CD4-positive, alpha-beta T cell treated with Interleukin-21 for 1 hour (primary cell): ENCODE measurements at regions not wholly inside any gene's neighbourhood (a gene's known extent, or its start where the extent isn't known, plus 50 kb on each side); places are given as distances from the start of the nearest gene placed in this dataset.
A peak's percentile ranks its signal among the peaks of the same experiment; 100 is the strongest.
"Not testable (repeated sequence)": the region's sequence is repeated elsewhere in the genome, so short reads cannot be mapped to it uniquely, and the experiment has no call there.

Experiments
- DNase-seq: peaks from one replicate; pipeline ENCODE4 v3.0.0-alpha.2; 2020

DNA sequence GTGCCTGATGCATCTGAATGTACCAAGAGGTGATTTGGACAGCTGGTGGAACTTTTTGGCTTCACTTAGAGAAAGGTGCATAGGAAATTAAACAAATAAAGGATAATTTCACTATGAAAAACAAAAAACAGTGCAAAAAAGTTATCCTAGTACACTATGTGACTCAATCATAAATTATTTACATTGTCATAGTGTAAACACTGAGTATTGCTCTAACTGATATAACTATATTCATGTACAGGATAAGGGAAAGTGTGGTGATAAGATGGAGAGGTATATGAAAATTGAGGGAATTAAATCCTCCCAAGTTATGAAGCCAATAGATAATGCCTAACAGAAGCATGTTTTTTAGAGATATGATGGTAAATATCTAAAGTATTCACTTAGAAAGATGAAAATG lies 50.2 kb upstream of the CPNE4 start:
- no peak for DNase-seq

DNA sequence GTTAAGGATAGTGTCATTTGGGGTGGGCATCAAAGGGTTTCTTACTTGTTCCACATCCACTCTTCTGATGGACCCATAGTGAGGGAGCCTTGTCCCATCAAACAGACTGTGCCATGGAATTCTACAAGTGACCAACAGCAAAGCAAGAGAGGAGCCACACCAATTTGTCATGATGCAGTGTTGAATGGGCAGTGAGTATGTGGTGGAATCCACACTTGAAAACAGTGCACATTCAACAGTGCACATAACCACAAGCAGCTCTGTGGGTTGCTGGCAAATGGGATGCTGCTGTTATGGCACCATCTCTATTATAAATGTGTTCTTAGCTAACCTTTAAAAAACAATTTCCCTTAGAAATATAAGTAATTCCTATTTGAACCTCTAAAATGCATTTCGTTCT lies 52.5 kb upstream of the CPNE4 start:
- DNase-seq, result no peak

DNA sequence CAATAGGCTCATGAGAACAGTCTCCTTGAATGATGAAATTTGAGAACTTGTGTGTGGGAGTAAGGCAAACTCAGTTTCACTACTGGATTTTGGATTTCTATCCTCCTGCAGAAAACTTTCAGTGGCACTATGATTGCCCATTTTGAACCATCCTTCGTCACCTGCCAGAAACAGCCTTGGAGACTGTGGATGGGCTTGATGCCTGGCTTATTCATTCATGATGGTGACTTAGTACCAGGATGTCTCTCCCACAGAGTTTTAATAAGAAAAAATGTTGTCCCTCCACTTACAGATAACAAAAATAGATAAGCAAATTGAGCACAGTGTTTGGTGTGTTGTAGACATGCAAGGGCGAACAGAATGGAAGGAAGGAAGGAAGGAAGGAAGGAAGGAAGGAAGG lies 53.5 kb upstream of the CPNE4 start:
- DNase-seq, result no peak

DNA sequence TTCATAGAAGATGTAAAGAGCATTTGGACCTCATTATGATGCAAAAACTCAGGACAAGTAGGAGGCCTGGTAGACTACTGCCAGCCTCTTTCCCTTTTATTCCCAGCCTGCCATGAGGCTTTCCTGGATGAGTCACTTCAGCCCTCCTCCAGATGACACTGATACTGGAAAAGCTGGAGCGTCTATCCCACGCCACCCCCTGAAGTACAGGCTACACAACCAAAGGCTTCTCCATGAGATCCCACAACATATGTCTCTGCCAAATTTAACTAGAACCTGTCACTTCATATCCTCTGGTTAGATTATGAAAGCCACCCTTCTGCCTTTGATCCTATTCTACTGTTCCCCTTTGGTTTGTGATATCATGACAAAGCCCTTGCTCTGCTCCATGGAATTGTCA lies 56.1 kb upstream of the CPNE4 start:
- no peak for DNase-seq

DNA sequence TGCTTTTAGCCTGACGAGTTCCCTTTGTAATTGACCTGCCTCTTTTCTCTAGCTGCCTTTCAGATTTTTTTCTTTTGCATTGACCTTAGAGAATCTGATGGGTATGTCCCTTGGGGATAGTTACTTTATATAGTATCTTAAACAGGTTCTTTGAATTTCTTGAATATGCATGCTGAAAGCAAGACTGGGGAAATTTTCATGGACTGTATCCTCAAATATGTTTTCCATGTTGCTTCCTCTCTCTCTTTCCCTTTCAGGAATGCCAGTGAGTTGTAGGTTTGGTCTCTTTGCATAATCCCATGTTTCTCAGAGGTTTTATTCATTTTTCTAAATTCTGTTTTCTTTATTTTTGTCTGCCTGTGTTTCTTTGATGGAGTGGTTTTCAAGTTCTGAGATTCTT lies 81.8 kb upstream of the CPNE4 start:
- DNase-seq, result no peak

DNA sequence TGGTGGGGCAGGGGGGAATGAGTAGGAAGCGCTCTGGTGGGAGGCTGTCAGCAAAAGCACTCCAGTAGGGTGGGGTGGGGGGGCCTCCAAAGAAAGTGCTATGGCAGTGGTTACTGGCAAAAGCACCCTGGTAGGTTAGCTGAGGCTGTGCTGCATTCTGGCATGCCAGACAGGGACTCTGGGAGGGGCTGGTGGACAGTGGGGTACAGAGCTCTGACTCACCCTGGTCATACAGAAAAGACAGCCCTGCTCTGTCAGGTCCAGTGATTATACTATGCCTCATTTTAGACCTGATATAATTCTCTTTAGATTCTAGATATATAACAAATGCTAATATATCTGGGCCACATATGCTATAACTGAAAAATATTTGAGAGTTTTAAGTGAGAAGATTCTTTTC lies 82.8 kb upstream of the CPNE4 start:
- DNase-seq, result no peak

DNA sequence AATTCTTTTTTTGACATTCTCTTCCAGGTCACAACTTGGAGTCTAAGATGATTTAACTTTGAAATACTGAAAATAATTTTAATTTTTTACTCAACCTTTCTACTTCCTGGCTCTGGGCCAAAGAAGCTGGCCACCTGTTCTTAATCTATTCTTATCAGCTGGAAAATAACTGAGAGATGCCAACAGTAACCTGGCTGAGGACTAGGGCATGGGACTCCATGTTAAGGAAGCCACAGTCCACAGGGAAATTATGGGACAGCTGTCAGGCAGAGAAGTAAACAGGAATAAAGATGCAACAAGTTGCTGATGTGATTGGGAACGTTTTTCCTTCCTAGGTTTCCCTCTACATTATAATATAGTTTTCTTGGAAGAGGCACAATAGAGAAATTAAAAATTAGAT lies 84.7 kb upstream of the CPNE4 start:
- DNase-seq, result no peak

DNA sequence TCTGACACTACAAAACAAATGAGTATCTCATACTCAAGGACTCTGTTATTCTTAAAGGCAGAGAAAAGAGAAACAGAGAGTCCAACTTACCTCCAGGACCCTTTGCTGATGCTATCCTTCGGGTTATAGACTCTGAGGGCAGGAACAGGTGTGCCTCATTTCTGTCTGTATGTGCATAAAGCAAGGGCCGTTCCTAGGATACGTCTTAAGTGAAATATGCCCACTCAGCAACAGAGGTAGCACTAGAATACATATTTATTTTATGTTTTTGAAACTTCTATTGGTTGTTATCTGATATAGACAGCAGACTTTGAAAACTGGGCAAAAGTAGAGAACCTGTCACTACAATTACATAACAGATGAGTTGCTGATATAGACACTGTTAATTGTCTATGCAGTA lies 89.3 kb upstream of the CPNE4 start:
- DNase-seq, result no peak

DNA sequence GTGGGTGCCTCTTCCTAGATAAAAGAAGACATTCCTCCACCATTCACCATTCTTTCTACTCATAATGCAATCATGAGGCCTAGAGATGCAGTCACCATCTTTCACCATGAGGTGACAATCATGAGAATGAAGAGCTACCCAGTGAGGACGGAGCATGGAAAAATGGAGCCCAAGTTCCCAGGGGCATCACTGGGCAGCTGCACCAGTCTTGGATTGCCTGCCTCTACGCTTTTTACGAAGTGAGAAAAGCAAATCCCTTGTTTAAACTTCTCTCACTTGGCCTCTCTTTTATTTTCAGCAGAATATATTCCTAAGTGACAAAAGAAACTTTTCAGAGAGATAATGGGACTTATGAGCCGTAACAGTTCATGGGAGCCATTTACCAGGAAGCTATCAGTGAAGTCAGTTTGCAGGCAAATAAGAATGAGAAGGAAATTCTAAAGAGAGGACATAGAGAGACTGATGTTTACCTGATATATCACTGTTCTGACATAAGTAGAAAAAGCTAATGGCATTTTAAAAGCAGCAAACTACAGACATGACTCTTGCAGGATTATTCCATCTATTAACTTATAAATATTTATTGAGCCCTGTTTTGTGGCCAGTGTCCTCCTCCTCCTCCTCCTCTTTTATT lies 90.0 kb upstream of the CPNE4 start:
- no peak for DNase-seq

DNA sequence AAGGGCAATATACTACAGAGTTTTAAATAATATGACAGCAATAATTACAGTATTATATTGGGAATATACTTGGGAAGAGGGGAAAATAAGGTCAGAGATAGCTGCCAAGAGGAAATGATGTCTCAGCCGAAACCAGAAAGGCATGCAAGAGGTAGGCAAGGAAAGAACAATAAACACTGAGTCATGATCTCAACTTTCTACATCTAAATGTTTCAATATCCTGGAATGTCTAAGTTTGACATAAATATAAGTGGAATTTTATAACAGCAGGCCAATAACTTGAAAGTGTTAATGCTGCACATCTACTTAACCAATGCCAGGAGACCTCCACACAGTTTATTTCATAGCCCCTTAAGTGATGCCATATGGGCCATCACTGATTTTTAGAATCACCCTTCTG lies 99.8 kb upstream of the CPNE4 start:
- no peak for DNase-seq

DNA sequence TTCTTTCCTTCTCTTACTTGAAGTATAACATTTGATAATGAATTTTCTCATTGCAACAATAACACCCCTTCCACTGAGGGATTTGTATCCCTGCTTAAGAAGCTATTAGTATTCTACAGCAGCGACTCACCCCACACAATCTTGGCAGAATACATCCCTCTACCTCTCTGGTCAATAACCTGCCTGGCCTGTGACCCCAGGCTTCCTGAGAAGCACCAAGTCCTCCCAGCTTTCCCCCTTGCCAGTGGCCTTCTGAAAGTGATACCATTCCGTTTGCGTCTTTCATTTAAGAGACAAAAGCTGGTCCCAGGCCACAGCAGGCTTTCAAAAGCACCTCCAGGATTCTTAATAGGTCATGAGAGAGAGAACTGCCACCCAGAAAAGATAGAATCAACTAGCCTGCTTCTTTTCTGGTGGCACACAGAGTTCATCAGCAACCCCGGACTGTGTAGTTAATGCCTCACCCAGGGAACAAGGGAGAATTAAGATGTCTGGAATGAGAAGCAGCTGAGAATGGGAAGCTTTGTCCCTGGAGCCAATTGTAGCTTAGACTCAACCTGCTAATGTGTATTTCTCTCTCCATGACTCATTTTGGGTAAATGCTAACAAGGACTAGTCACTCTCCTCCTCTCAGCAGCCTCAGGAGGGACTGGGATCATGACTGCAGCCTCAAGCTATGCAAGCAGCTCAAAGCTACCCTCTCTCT lies 101.0 kb upstream of the CPNE4 start:
- no peak for DNase-seq

DNA sequence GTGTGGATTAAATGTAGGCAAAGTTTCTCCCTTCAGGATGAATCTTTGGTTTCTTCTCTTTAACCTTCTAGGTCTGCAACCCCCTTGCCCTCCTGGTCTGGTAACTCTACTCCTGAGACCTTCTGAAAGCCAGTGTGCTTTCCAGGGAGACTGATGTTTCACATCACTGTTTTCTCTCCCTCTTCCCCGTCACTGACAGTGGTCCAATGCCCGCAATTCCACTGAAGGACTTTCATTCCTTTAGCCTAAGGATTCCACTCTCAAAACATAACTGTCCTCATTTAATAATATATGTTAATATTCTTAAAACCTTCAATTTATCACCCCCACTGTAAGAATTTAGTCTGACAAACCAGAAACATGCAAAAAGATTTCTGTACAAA lies 101.5 kb upstream of the CPNE4 start:
- DNase-seq, result no peak

DNA sequence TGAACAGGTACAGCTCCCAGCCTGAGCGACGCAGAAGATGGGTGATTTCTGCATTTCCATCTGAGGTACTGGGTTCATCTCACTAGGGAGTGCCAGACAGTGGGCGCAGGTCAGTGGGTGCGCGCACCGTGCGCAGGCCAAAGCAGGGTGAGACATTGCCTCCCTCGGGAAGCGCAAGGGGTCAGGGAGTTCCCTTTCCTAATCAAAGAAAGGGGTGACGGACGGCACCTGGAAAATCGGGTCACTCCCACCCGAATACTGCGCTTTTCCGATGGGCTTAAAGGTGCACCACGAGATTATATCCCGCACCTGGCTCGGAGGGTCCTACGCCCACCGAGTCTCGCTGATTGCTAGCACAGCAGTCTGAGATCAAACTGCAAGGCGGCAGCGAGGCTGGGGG lies 102.1 kb upstream of the CPNE4 start:
- DNase-seq, result not testable (repeated sequence)

DNA sequence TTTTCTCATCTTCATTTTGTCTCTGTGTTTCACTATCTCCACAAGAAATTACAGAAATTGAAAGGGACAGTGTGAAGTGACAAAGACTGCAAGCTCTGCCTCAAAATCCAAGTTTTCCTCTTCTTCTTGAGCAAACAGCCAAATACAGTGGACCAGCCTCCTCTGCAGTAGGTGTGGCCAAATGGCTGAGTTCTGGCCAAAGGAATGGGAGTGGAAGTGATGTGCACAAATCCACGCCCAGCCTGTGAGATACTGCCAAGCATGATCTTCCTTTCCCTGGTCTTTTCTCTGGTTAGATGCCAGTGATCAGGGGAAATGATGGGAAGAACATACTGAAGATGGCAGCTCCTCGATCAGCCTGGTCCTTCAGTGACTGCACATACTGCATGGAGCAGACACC lies 111.0 kb upstream of the CPNE4 start:
- DNase-seq, result no peak

DNA sequence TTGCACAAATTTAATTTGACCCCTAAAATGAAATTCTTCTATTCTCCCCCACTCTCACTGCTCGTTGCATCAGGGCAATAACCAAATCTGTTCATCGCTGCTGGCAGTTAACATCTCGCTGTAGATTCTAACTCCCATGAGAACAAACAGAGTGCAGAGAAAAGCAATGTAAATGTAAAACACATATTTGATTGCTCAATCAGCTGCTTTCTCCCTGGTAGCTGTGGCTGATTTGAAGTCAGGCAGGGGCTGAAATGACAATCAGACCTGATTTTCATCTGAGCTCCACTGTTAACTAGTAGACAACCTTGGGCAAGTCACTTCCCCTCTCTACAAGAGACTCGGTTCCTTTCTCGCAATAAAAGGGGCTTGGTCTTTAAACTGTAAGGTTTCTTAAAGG lies 119.8 kb upstream of the CPNE4 start:
- DNase-seq, result no peak

DNA sequence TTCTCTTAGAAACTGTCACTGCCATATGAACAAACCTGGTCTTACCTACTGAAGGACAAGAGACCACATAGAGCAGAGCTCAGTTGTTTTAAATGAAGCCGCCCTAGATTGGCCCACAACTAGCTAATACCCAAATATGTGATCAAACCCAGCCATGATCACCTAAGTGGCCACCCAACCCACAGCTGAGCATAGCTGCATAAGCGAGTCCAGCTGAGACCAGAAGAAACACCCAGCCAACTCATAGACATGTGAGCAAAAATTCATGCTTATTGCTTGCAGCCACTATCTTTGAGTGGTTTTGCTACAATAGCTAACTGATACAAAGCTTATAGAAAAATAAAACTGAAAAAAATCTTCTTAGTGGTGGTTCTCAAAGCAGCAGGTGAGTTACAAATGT lies 124.3 kb upstream of the CPNE4 start:
- no peak for DNase-seq

DNA sequence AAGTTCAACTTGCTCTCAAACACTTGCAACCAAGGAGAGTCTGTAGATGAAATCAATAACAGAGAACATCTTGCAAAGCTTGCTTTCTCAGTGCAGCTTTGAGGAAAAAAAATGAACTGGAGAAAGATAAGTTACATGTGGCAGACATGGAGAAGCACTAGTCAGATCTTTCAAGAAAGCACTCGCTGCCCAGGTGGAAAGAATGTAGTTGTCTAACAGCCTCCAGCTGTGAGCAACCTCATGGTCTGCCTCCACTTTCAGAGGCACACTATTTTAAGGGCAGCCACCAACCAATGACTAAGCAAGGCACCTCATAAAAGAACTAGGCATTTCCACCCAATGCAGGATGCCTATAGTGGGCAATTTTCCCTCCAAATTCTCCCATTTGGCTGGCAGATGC lies 125.4 kb upstream of the CPNE4 start:
- no peak for DNase-seq

DNA sequence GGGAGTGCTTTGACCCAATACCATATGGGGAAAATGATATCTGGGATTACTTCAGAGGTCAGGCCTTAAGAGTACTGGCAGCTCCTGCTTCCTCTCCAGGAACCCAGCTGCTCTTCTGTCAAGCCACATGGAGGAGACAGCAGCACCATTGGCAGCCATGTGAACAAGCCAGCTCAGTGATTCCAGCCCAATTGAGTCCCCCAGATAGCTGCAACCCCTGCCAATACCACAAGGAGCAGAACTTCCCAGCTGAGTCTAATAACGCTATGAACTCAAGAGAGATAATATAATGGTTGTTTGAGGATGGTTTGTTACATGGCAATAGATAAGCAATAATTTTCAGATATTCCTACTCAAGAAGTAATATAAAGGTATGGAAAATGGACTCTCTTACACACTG lies 126.8 kb upstream of the CPNE4 start:
- DNase-seq, result no peak

DNA sequence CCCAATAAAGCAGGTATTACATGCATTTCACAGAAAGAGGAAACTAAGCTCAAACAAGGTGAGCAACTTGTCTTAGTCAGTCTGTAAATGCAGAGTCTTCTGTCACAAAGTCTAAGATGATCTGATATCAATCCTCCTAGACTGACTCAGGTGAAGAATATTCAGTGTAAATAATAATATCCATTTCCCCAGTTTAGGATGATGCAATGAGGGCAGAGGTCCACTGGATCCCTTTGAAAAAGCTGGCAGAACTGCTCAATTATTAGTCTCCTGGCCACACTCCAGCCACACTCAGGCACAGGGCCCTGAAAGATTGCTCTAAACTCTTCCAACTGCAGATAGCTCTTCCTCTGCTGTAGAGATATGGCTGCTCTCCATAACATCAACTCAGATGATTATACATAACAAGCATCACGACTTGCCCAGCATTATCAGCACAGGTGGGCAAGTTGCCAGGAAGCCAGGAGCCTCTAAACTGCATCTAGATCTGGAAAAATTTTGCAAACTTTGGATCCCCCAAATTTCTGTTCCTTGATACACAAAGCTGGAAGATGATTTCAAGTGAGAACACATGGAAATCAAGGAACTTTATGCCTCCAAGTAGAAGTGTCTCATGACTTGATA lies 129.8 kb upstream of the CPNE4 start:
- no peak for DNase-seq

DNA sequence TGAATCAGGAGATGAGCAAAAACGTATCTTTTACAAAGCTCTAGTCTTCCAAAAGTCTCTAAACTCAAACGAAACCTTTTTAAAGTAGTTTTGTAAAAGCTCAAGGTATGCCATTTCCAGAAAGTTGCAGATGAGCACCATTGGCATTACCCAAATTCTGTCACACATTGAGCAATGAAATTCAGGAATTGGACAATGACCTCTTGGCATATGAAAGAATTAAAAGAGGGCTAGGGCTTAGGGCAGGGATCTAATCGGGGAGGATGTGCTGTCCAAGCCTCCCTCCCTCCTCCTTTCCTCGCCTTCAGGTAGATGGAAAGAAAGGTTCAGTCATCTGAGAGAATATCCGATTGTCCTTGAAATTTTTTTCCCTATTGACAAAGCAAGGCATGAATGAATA lies 133.1 kb upstream of the CPNE4 start:
- no peak for DNase-seq

DNA sequence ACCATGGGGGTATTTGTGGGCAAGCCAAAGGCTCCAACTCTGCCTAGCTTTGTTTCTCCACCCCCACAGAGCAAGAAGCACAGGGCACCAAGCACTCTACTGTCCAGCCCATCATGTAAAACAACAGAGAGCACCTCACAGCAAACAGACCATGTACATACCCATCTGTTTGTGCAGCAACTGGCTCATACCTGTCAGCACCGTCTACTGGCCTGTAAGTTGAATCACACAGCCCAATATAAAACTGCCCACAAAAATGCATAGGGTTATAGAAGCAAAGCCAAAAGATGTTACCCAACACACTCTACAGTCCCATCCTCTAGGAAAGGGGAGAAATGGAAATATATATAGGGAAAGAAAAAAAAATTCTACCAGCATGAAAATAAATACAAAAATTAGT lies 139.7 kb upstream of the CPNE4 start:
- DNase-seq, result no peak

DNA sequence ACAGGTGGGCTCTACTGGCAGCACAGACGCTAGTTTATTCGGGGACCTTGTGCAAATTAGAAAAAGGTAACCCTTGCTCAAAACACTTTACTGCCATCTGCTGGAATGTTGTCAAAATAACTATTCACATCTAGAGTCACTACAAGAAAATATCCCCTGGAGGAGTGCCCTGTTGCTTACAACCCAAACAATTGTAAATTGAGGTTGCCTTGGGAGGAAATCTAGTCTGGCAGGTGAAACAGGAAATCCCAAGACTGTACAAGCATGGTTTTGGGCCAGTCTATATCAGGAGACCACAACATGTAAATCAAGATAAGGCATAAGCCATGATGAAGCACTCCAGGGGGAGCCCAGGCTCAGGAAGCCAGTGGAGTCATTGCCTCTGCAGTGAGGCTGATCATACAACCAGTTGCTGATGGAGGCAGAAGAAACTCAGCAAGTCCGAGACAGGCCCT lies 136.8 kb upstream of the ACP3 start:
- DNase-seq, result peak; percentile 36

DNA sequence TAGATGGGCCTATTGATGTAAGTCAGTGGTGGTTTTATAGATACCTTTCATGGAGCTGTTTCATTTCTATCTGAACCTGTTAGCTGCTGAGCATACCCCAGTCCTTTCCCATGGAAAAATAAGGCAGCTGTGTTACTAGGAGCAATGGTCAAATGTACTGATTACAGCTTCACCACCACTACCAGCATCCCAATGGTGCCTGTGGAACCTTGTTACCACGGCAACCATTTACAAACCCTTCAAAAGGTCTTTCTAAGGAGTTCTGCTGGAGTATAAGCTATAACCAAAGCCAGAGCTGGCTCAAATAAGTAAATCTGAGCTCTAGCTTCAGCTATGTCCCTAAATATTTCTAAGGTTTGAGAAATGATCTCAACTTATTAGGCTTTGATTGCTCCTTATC lies 133.4 kb upstream of the ACP3 start:
- DNase-seq, result no peak

DNA sequence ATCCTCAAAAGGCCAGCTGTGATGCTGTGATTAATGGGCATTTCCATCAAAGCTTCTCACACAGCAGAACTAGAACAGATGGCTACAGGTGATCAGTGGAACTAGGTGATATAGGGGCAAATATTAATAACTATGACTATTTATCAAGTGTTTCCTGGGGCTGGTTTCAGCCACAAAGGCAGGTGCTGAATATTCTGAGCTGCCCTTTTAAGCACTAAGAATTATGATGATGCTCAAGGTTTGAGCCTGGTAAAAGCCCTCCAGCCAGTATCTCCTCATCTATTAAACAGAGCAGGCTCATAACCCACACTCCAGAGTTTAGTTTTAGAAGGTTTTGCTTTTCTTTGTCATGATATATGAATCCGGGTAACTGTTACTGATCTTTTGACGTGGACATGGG lies 129.5 kb upstream of the ACP3 start:
- no peak for DNase-seq

DNA sequence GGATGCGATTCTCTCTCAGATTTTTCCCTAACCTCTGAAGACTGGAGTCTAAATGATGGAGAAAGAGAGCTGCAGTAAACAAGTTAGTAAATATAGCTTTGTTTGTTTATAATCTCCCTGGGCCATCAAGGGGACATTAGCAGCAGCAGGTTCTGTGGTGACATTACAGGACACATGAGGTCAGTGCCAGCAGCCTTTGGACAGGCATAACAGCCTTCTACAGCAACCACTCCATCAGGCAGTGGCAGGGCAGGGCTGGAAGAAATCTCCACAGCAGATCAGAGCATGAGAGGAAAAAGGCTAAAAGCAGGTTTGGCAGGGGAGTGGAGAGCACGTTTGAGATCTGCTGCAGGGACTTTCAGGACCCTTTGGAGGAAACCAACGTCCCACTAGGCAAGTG lies 127.6 kb upstream of the ACP3 start:
- no peak for DNase-seq
